HG02970 (cell line): ENCODE measurements at regions not wholly inside any gene's neighbourhood (a gene's known extent, or its start where the extent isn't known, plus 50 kb on each side); places are given as distances from the start of the nearest gene placed in this dataset.

Experiments used
- ATAC-seq: cut with Tn5 transposase; IDR thresholded peaks from one replicate; pipeline ENCODE4 v1.9.1; 2021; ENCODE audit warnings: mild to moderate bottlenecking, moderate library complexity, moderate number of reproducible peaks; ENCODE audit not compliant: unreplicated experiment, low FRiP score

- no peak for ATAC-seq
Measured at GRCh38 chr4:138426786-138427185, 184.6 kb upstream of the SLC7A11 start.

- ATAC-seq, result no peak
Measured at GRCh38 chr4:138420471-138420870, 178.3 kb upstream of the SLC7A11 start.

GRCh38 chr4:138414202-138414601, 172.1 kb upstream of the SLC7A11 start:
- ATAC-seq, result no peak

GRCh38 chr4:138413273-138413672, 171.1 kb upstream of the SLC7A11 start:
- ATAC-seq, result no peak

GRCh38 chr4:138412847-138413246, 170.7 kb upstream of the SLC7A11 start:
- ATAC-seq, result no peak

- ATAC-seq, result no peak
Measured at GRCh38 chr4:138410266-138410665, 168.1 kb upstream of the SLC7A11 start.

GRCh38 chr4:138409670-138410069, 167.5 kb upstream of the SLC7A11 start:
- no peak for ATAC-seq

GRCh38 chr4:138408758-138409157, 166.6 kb upstream of the SLC7A11 start:
- no peak for ATAC-seq

GRCh38 chr4:138407329-138407728, 165.2 kb upstream of the SLC7A11 start:
- no peak for ATAC-seq

- ATAC-seq, result no peak
Measured at GRCh38 chr4:138406876-138407275, 164.7 kb upstream of the SLC7A11 start.

- ATAC-seq, result peak; percentile 53
Measured at GRCh38 chr4:138405934-138406567, 163.9 kb upstream of the SLC7A11 start.

GRCh38 chr4:138405466-138405891, 163.3 kb upstream of the SLC7A11 start:
- peak; percentile 68 for ATAC-seq

- ATAC-seq, result no peak
Measured at GRCh38 chr4:138404801-138405200, 162.7 kb upstream of the SLC7A11 start.

- ATAC-seq, result no peak
Measured at GRCh38 chr4:138404251-138404650, 162.1 kb upstream of the SLC7A11 start.

- no peak for ATAC-seq
Measured at GRCh38 chr4:138401334-138401733, 159.2 kb upstream of the SLC7A11 start.

- ATAC-seq, result no peak
Measured at GRCh38 chr4:138400543-138400942, 158.4 kb upstream of the SLC7A11 start.

GRCh38 chr4:138400066-138400465, 157.9 kb upstream of the SLC7A11 start:
- no peak for ATAC-seq

- no peak for ATAC-seq
Measured at GRCh38 chr4:138399081-138399480, 156.9 kb upstream of the SLC7A11 start.

- no peak for ATAC-seq
Measured at GRCh38 chr4:138398322-138398721, 156.2 kb upstream of the SLC7A11 start.

GRCh38 chr4:138393886-138394610, 151.9 kb upstream of the SLC7A11 start:
- ATAC-seq, result no peak

GRCh38 chr4:138392751-138393308, 150.7 kb upstream of the SLC7A11 start:
- ATAC-seq, result no peak
